Uterus (tissue), 2 donors: ENCODE measurements at regions not wholly inside any gene's neighbourhood (a gene's known extent, or its start where the extent isn't known, plus 50 kb on each side); places are given as distances from the start of the nearest gene placed in this dataset.

Experiments
- POLR2A ChIP-seq, 2 donors: fragments of 450-650 bp; IDR thresholded peaks; one replicate each; pipeline ENCODE4 v1.6.1; 2016; ENCODE audit warnings: antibody characterized with exemption in 2 of 2, mild to moderate bottlenecking in 1 of 2, moderate library complexity in 1 of 2
- TF ChIP-seq, protein P1 (sequence below), 4 experiments: fragments of 200-600 bp in 2 of 4; fragments of 450-650 bp in 2 of 4; sonication (generic) in 2 of 4; IDR thresholded peaks; one replicate each; pipeline ENCODE4 v1.5.1; 2016 to 2019; ENCODE audit warnings: antibody characterized with exemption in 4 of 4, mild to moderate bottlenecking in 2 of 4, moderate library complexity in 1 of 4

DNA sequence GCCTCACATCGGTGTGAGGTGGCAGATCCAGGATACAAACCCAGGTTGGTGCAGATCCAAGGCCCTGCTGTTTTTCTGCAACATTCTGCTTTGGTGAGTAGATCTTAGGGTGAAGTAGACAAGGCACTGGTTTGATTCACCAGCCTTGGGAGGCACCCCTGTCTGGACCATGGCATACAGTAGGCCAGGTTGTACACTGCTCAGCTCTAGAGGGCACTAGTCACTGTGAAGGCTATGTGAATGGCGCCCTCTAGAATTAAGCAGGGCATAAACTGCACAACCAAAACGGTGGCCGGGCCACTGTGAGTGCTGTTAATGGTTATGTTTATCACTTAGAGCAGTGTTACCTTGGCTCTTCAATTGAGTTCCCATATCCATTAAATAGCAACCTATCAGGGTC, 280.6 kb upstream of the PWP1 start:
- TF ChIP-seq, protein P1, sequence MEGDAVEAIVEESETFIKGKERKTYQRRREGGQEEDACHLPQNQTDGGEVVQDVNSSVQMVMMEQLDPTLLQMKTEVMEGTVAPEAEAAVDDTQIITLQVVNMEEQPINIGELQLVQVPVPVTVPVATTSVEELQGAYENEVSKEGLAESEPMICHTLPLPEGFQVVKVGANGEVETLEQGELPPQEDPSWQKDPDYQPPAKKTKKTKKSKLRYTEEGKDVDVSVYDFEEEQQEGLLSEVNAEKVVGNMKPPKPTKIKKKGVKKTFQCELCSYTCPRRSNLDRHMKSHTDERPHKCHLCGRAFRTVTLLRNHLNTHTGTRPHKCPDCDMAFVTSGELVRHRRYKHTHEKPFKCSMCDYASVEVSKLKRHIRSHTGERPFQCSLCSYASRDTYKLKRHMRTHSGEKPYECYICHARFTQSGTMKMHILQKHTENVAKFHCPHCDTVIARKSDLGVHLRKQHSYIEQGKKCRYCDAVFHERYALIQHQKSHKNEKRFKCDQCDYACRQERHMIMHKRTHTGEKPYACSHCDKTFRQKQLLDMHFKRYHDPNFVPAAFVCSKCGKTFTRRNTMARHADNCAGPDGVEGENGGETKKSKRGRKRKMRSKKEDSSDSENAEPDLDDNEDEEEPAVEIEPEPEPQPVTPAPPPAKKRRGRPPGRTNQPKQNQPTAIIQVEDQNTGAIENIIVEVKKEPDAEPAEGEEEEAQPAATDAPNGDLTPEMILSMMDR (IDR thresholded peaks at IDR 0.05) = no peak
- no peak for TF ChIP-seq POLR2A (IDR thresholded peaks at IDR 0.05)
